ENCODE measurements at regions not wholly inside any gene's neighbourhood (a gene's known extent, or its start where the extent isn't known, plus 50 kb on each side); places are given as distances from the start of the nearest gene placed in this dataset.
"Not testable (repeated sequence)": the region's sequence is repeated elsewhere in the genome, so short reads cannot be mapped to it uniquely, and the experiment has no call there.

DNA sequence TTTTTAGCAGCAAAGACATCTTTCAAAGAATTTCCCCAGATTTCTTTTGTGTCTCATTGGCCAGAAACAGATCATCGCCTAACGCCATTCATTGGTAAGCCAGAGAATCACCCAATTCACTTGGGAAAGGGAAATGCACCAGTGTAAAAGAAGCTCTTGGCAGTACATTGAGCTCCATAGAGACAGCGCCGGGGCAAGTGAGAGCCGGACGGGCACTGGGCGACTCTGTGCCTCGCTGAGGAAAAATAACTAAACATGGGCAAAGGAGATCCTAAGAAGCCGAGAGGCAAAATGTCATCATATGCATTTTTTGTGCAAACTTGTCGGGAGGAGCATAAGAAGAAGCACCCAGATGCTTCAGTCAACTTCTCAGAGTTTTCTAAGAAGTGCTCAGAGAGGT lies 630.6 kb upstream of the ZNF385D start:
- not testable (repeated sequence) for H3K9me3 Mint-ChIP-seq; H3K4me1 Mint-ChIP-seq (ENCODE audit: low read depth); H3K27me3 Mint-ChIP-seq (ENCODE audit: low read depth); H3K27ac Mint-ChIP-seq; H3K36me3 Mint-ChIP-seq (ENCODE audit: low read depth)
- H3K4me3 Mint-ChIP-seq = peak overlapping the region; percentile 41

DNA sequence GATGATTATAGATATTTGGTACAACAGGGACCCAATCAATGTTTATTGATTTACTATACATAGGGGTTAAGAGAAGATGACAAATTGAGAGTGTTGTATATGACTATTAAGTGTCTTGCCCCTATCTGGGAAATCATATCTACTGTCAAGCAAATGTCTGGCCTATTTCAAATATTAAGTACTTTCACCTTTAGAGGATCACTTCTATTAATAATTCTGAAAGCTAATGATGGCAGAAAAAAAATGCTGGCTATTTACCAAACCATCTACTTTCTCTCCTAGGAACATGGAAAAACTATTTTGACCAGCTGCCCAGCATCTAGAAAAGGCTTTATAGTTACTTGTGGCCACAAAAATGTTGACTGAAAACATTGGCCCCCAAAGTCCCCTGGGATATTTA lies 632.3 kb upstream of the ZNF385D start:
- no peaks in the 10 kb centered on the region for H3K27me3 Mint-ChIP-seq (ENCODE audit: low read depth)
- H3K4me3 Mint-ChIP-seq = no peak overlapping the region
- H3K9me3 Mint-ChIP-seq = no peaks in the 10 kb centered on the region
- H3K36me3 Mint-ChIP-seq (ENCODE audit: low read depth) = no peaks in the 10 kb centered on the region
- H3K4me1 Mint-ChIP-seq (ENCODE audit: low read depth) = no peaks in the 10 kb centered on the region
- no peak overlapping the region for H3K27ac Mint-ChIP-seq

DNA sequence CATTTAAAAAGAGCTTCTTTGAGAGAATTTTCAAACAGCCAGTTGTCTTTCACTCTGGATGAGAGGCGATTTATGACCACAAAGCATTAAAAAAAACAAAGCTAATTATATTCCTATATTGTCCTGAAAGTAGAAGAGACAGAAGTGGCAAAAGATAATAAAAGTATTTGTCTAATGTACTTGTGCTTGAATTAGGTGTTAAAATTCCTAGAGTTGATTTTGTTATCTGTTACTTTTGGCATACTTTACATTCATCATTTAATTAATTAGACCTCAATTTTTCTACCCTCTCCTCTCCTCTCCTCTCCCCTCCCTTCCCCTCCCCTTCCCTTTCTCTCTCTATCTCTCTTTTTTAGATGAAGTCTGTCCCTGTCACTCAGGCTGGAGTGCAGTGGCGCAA lies 635.1 kb upstream of the ZNF385D start:
- H3K36me3 Mint-ChIP-seq (ENCODE audit: low read depth) = no peaks in the 10 kb centered on the region
- H3K4me3 Mint-ChIP-seq = no peak overlapping the region
- H3K9me3 Mint-ChIP-seq = no peaks in the 10 kb centered on the region
- no peaks in the 10 kb centered on the region for H3K4me1 Mint-ChIP-seq (ENCODE audit: low read depth)
- no peaks in the 10 kb centered on the region for H3K27me3 Mint-ChIP-seq (ENCODE audit: low read depth)
- H3K27ac Mint-ChIP-seq = no peak overlapping the region

DNA sequence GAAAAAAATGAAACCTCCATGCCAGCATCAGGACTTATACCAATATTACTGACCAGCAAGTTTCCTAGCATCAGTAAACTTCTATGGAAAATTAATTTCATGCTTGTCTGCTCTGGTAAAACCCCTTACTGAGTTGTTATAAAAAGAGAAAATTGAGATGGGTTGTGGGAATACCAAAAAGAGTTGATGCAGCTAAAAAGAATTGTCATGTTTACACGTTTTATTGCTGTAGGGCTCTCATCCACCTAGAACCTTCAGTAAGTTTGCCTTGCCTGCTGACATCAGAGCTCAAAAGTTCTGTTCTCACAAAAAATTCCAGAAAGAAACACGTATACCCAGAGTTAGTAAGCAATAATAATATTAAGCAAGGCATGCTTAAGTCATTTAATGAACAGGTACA lies 641.3 kb upstream of the ZNF385D start:
- Mint-ChIP-seq H3K27me3 (ENCODE audit: low read depth) (no peaks in the 10 kb centered on the region), H3K4me3 (no peak overlapping the region), H3K27ac (no peak overlapping the region), H3K9me3 (peaks cover 8% of the 10 kb centered on the region), H3K36me3 (ENCODE audit: low read depth) (no peaks in the 10 kb centered on the region), H3K4me1 (ENCODE audit: low read depth) (no peaks in the 10 kb centered on the region)

DNA sequence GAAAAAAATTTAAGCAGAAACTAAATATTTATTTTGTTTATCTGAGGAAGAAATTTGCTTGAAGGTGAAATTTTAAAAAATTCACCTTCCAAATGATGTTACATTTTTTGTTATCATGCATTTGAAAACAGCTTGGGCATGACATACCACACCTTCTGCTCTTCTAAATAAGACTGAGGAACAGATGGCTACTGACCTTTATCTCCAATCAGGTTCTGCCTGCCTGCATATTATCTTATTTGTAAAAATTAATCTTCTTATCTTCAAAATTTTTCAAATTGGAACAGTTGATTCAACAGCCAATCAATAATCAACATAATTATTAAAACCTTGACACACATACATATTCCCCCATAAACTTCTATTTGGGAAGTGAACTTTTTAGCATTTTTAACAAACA lies 641.8 kb upstream of the ZNF385D start:
- H3K4me1 Mint-ChIP-seq (ENCODE audit: low read depth) = no peaks in the 10 kb centered on the region
- H3K9me3 Mint-ChIP-seq = peaks cover 12% of the 10 kb centered on the region
- H3K27me3 Mint-ChIP-seq (ENCODE audit: low read depth) = no peaks in the 10 kb centered on the region
- no peaks in the 10 kb centered on the region for H3K36me3 Mint-ChIP-seq (ENCODE audit: low read depth)
- H3K27ac Mint-ChIP-seq = no peak overlapping the region
- H3K4me3 Mint-ChIP-seq = no peak overlapping the region

DNA sequence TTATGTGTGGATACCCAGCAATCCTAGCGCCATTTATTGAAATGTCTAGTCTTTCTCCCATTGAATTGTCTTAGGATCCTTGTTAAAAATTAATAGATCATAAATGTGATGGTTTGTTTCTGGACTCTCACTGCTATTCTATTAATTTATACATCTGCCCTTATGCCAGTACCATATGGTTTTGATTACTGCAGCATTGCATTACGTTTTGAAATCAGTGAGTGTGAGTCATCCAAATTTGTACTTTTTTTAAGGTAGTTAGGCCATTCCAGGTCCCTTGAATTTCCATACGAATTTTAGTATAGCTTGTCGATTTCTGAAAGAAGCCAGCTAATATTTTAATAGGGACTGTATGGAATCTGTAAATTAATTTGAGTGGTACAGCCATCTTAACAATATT lies 648.6 kb upstream of the ZNF385D start:
- Mint-ChIP-seq H3K36me3 (ENCODE audit: low read depth) (no peaks in the 10 kb centered on the region), H3K27me3 (ENCODE audit: low read depth) (no peaks in the 10 kb centered on the region), H3K4me3 (no peak overlapping the region), H3K27ac (no peak overlapping the region), H3K4me1 (ENCODE audit: low read depth) (no peaks in the 10 kb centered on the region), H3K9me3 (peaks cover 15% of the 10 kb centered on the region)

DNA sequence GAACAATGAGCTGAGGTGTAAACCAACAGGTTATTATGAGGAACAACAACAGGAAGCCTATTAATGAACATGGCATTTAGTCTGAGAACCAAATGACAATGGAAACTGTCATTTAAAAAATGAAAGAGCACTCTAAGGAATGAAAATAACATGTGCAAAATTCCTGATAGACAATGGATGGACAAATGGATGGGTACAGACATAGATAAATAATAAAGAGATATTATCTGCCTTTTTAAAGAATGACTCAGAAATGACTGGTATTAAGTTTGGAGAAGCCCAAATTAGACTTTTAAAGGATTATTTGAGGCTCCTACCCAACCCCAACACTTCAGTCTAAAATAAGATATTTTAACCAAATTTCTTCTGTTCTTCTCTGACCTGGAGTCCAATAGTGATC lies 650.5 kb upstream of the ZNF385D start:
- Mint-ChIP-seq H3K27ac (no peak overlapping the region), H3K9me3 (peaks cover 11% of the 10 kb centered on the region)

DNA sequence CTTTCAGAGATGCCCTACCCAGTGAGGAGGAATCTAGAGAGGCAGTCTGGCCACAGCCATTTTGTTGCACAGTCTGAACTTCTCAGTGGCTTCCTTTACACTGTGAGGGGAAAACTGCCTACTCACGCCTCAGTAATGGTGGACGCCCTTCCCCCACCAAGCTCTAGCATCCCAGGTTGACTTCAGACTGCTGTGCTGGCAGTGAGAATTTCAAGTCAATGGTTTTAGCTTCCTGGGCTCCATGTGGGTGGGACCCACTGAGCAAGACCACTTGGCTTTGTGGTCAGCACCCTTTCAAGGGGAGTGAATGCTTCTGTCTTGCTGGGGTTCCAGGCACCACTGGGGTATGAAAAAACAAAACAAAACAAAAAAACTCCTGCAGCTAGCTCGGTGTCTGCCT lies 663.2 kb upstream of the ZNF385D start:
- Mint-ChIP-seq H3K4me3 (no peak overlapping the region), H3K9me3 (peaks cover 6% of the 10 kb centered on the region), H3K27ac (no peak overlapping the region), H3K27me3 (ENCODE audit: low read depth) (no peaks in the 10 kb centered on the region), H3K36me3 (ENCODE audit: low read depth) (no peaks in the 10 kb centered on the region), H3K4me1 (ENCODE audit: low read depth) (no peaks in the 10 kb centered on the region)

More for the DNA sequence above, 650.5 kb upstream of the ZNF385D start:
- Mint-ChIP-seq H3K27me3 (ENCODE audit: low read depth) (no peaks in the 10 kb centered on the region), H3K4me3 (no peak overlapping the region), H3K4me1 (ENCODE audit: low read depth) (no peaks in the 10 kb centered on the region), H3K36me3 (ENCODE audit: low read depth) (no peaks in the 10 kb centered on the region)

DNA sequence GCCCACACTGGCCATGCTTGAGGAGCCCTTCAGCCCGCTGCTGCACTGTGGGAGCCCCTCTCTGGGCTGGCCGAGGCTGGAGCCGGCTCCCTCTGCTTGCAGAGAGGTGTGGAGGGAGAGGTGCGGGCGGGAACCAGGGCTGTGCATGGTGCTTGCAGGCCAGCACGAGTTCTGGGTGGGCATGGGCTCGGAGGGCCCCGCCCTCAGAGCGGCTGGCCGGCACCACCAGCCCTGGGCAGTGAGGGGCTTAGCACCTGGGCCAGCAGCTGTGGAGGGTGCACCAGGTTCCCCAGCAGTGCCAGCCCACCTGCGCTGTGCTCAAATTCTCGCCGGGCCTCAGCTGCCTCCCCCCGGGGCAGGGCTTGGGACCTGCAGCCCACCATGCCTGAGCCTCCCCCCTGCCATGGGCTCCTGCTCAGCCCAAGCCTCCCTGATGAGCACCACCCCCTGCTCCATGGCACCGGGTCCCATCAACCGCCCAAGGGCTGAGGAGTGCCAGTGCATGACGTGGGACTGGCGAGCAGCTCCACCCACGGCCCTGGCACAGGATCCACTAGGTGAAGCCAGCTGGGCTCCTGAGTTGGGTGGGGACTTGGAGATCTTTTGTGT lies 665.9 kb upstream of the ZNF385D start:
- H3K27ac Mint-ChIP-seq; H3K9me3 Mint-ChIP-seq; H3K36me3 Mint-ChIP-seq (ENCODE audit: low read depth); H3K4me3 Mint-ChIP-seq; H3K27me3 Mint-ChIP-seq (ENCODE audit: low read depth); H3K4me1 Mint-ChIP-seq (ENCODE audit: low read depth): not testable (repeated sequence)

DNA sequence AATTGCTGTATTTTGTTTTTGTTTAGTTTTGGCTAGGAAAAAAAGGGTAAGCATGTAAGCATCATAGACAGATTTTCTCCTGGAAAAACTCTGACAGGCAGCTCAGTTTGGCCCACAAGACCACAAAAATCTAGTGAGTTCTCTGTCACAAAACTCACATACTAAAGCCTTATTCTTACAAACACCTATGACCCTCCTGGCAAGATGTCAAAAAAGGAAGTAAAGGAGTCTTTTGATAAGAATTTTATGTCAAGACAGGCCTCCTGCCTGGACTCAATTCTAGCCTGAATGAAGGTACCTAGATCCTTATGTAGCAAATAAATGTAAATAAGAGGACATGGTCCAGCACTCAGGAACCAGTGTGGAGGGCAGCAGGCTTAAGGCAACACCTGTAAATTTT lies 668.3 kb upstream of the ZNF385D start:
- peaks cover 6% of the 10 kb centered on the region for H3K9me3 Mint-ChIP-seq
- no peaks in the 10 kb centered on the region for H3K36me3 Mint-ChIP-seq (ENCODE audit: low read depth)
- H3K27me3 Mint-ChIP-seq (ENCODE audit: low read depth) = no peaks in the 10 kb centered on the region
- H3K27ac Mint-ChIP-seq = no peak overlapping the region
- no peak overlapping the region for H3K4me3 Mint-ChIP-seq
- no peaks in the 10 kb centered on the region for H3K4me1 Mint-ChIP-seq (ENCODE audit: low read depth)

DNA sequence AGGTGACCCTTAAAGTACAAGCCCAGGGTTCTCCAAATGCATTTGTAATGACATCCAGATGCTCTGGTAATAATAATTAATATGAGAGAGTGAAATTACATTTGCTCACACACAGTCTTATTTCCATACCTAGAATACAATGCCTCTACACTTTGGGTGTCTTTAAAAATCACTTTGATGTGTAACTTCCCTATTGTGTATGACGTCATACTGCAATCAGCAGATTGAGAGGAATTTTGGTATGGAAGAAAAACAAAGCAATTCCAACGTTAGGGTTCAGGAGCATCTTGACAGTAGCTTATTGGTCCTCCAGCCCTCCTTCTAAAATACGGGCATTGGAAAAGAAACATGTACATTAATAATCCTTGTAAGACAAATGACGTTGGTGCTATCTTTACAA lies 670.6 kb upstream of the ZNF385D start:
- Mint-ChIP-seq H3K36me3 (ENCODE audit: low read depth) (no peaks in the 10 kb centered on the region), H3K27ac (no peak overlapping the region), H3K4me1 (ENCODE audit: low read depth) (no peaks in the 10 kb centered on the region), H3K27me3 (ENCODE audit: low read depth) (no peaks in the 10 kb centered on the region), H3K9me3 (no peaks in the 10 kb centered on the region), H3K4me3 (no peak overlapping the region)

DNA sequence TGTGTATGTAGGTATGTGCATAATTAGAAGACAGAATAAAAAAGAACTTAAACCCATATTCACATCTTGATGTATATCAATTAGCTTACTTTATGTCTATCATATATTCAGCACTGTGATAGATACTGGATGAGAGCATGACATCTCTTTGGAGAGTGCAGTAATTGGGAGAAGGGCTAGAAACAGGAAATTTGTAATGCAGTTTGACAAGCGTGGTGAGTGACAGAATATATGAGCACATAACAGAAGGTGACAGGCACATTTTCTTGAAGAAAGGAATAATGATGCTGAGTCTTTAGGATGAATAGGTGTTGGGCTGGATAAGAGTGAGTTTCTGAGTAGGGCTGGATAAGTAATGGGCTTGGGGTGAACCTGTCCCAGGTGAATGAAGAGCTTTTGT lies 680.3 kb upstream of the ZNF385D start:
- no peaks in the 10 kb centered on the region for H3K9me3 Mint-ChIP-seq
- no peaks in the 10 kb centered on the region for H3K27me3 Mint-ChIP-seq (ENCODE audit: low read depth)

DNA sequence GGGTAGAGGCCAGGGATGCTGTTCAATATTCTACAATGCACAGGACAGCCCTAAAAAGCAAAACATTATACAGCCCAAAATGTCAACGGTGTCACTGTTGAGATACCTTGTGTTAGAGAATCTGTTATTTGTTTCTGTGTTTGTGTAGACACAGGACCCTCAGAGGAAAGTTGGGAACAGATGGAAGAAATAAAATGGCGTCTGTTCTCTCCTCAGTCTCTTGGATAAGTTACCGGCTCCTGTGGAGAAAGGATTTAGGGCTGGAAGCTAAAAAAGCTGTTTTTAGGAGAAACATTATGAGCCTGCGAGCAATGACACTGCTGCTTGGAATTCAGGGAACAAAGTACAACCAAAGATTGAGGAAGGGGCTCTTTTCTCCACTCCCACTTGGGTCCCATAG lies 688.6 kb upstream of the ZNF385D start:
- no peaks in the 10 kb centered on the region for H3K36me3 Mint-ChIP-seq (ENCODE audit: low read depth)
- H3K4me3 Mint-ChIP-seq = no peak overlapping the region
- no peak overlapping the region for H3K27ac Mint-ChIP-seq
- H3K4me1 Mint-ChIP-seq (ENCODE audit: low read depth) = no peaks in the 10 kb centered on the region
- H3K27me3 Mint-ChIP-seq (ENCODE audit: low read depth) = no peaks in the 10 kb centered on the region
- peaks cover 3% of the 10 kb centered on the region for H3K9me3 Mint-ChIP-seq

More for the DNA sequence above, 680.3 kb upstream of the ZNF385D start:
- Mint-ChIP-seq H3K36me3 (ENCODE audit: low read depth) (no peaks in the 10 kb centered on the region), H3K27ac (no peak overlapping the region), H3K4me3 (no peak overlapping the region), H3K4me1 (ENCODE audit: low read depth) (no peaks in the 10 kb centered on the region)

DNA sequence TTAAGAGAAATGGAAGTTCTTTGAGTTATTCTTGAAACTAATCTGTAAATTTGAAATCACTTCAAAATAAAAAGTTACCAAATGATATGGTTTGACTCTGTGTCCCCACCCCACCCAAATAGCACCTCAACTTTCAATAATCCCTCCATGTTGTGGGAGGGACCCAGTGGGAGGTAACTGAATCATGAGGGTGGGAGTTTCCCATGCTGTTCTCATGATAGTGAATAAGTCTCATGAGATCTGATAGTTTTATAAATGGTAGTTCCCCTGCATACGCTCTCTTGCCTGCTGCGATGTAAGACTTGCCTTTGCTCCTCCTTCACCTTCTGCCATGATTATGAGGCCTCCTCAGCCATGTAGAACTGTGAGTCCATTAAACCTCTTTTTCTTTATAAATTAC lies 690.7 kb upstream of the ZNF385D start:
- H3K27me3 Mint-ChIP-seq (ENCODE audit: low read depth) = no peaks in the 10 kb centered on the region
- H3K4me3 Mint-ChIP-seq = no peak overlapping the region
- no peak overlapping the region for H3K27ac Mint-ChIP-seq
- H3K9me3 Mint-ChIP-seq = peaks cover 3% of the 10 kb centered on the region
- no peaks in the 10 kb centered on the region for H3K4me1 Mint-ChIP-seq (ENCODE audit: low read depth)
- no peaks in the 10 kb centered on the region for H3K36me3 Mint-ChIP-seq (ENCODE audit: low read depth)

DNA sequence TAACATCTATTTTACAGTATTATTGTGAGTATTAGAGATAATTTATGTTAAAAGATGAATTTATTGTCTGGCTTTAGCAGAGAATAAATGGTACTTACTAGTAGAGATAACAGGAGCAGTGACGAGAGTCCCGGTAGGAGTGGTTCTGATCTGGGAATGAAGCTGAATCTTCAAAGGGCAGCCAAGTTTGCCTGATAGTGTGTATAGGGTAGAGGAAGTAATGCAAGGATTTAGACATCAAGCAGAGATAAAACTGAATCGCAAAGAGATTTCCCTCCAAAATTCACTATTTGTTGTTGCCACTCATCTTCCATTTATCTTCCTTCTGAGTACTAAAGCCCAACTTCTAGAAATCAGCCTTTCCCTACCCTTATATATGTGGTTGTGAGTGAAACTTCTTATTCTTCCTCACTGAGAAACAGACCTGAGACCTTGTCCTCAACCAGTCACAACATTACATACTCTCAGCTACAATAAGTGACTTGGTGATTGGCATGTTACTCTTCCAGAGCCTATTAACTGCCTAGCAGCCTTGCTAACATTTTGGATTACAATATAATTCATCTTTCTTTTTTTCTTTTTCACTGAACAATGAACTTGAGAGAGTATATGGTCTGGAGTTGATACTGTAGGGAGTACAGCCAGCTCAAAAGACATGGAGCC lies 692.7 kb upstream of the ZNF385D start:
- H3K36me3 Mint-ChIP-seq (ENCODE audit: low read depth) = no peaks in the 10 kb centered on the region
- no peak overlapping the region for H3K27ac Mint-ChIP-seq
- no peaks in the 10 kb centered on the region for H3K4me1 Mint-ChIP-seq (ENCODE audit: low read depth)
- peaks cover 3% of the 10 kb centered on the region for H3K9me3 Mint-ChIP-seq
- no peak overlapping the region for H3K4me3 Mint-ChIP-seq
- no peaks in the 10 kb centered on the region for H3K27me3 Mint-ChIP-seq (ENCODE audit: low read depth)

DNA sequence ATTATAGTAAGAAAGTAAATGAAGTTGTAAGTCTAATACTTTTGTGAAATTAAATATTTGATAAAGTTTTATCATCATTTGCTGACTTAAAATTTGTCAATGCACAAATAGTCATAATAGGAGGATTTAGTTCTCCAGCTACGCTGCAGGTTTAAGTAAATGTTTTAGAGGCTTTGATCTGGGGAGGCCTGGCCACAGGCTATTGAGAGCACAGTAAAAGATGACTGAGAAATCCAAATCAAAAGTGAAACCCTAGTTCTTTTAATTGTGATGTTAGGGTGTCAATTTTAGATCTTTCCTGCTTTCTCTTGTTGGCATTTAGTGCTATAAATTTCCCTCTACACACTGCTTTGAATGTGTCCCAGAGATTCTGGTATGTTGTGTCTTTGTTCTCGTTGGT lies 694.3 kb upstream of the ZNF385D start:
- H3K36me3 Mint-ChIP-seq (ENCODE audit: low read depth); H3K9me3 Mint-ChIP-seq; H3K27me3 Mint-ChIP-seq (ENCODE audit: low read depth); H3K4me1 Mint-ChIP-seq (ENCODE audit: low read depth); H3K4me3 Mint-ChIP-seq; H3K27ac Mint-ChIP-seq: not testable (repeated sequence)

Measured in T-helper 1 cell treated with Interleukin-12 subunit alpha and Interleukin-12 subunit beta and Interleukin-4 antibody, amounts not matched to agents 30 μg/mL and 1 μg/mL, for 36 hours (primary cell).